T-cell (primary cell): ENCODE measurements at regions not wholly inside any gene's neighbourhood (a gene's known extent, or its start where the extent isn't known, plus 50 kb on each side); places are given as distances from the start of the nearest gene placed in this dataset.

ENCODE experiments used
- ATAC-seq, 4 experiments: fragments of 200-7000 bp in 3 of 4; fragments of 150-1000 bp in 1 of 4; cut with Tn5 transposase; replicated peaks in 1 of 4; 1 replicate in 3 of 4; 2 replicates in 1 of 4; pipeline ENCODE4 v1.10.0; 2021; ENCODE audit warnings: moderate library complexity in 3 of 4, mild to moderate bottlenecking in 2 of 4, moderate number of reproducible peaks in 1 of 4
- CTCF ChIA-PET, 2 donors: fragments of 300-600 bp; sonication (Branson Sonifier 250); formaldehyde crosslinking; loops; one replicate each; lab custom pipeline; 2022; ENCODE audit warnings: antibody characterized with exemption in 2 of 2; lab: Charles Lee
- POLR2A ChIA-PET, 2 donors: fragments of 300-600 bp; sonication (Branson Sonifier 250); formaldehyde crosslinking; loops; one replicate each; lab custom pipeline; 2022; ENCODE audit warnings: antibody characterized with exemption in 2 of 2; lab: Charles Lee
- DNase-seq, 35 experiments: peaks; one replicate each; pipeline versions ENCODE4 v3.0.0 to v3.0.0-alpha.2; 2013 to 2023
- H3K27ac ChIP-seq: one replicate; pipeline ENCODE4 v1.5.1; 2013; ENCODE audit warnings: low read length
- H3K27me3 ChIP-seq, 2 experiments: replicated peaks in 1 of 2; 1 replicate in 1 of 2; 2 replicates in 1 of 2; pipeline versions ENCODE4 v1.6.1 to v1.7.0; 2013; ENCODE audit warnings: low read length in 1 of 2, mixed read lengths in 1 of 2; ENCODE audit not compliant: control insufficient read depth in 2 of 2, insufficient read depth in 2 of 2; ENCODE audit errors: extremely low read depth in 1 of 2
- H3K36me3 ChIP-seq, 2 donors: 1 replicate in 1 of 2; 2 replicates in 1 of 2; pipeline versions ENCODE4 v1.6.1 to v1.7.0; 2013; ENCODE audit warnings: low read length in 1 of 2; ENCODE audit not compliant: control insufficient read depth in 2 of 2, insufficient read depth in 1 of 2; ENCODE audit errors: extremely low read depth in 1 of 2
- H3K4me1 ChIP-seq, 2 experiments: 1 replicate in 1 of 2; 2 replicates in 1 of 2; pipeline versions ENCODE4 v1.6.1 to v1.7.0; 2013; ENCODE audit warnings: low read length in 2 of 2, mixed read lengths in 1 of 2; ENCODE audit not compliant: insufficient read depth in 2 of 2, control insufficient read depth in 1 of 2; ENCODE audit errors: extremely low read depth in 1 of 2
- H3K4me3 ChIP-seq, 2 donors: 1 replicate in 1 of 2; 2 replicates in 1 of 2; pipeline versions ENCODE4 v1.5.1 to v1.7.0; 2013; ENCODE audit warnings: mild to moderate bottlenecking in 2 of 2, low read length in 1 of 2, moderate library complexity in 1 of 2; ENCODE audit not compliant: control insufficient read depth in 1 of 2; ENCODE audit errors: extremely low read depth in 1 of 2
- H3K9me3 ChIP-seq: 2 replicates; pipeline ENCODE4 v1.7.0; 2013
- H3K27ac Mint-ChIP-seq, 2 donors: one replicate each; pipeline ENCODE4 v1.8.0; 2020 to 2021; ENCODE audit warnings: mild to moderate bottlenecking in 2 of 2, mixed read lengths in 2 of 2
- H3K27me3 Mint-ChIP-seq, 2 donors: one replicate each; pipeline ENCODE4 v1.8.0; 2021 to 2022; ENCODE audit warnings: mixed read lengths in 2 of 2
- H3K36me3 Mint-ChIP-seq: one replicate; pipeline ENCODE4 v1.8.0; 2021; ENCODE audit warnings: mixed read lengths
- H3K4me1 Mint-ChIP-seq, 3 donors: one replicate each; pipeline ENCODE4 v1.8.0; 2020 to 2022; ENCODE audit warnings: mixed read lengths in 3 of 3, mild to moderate bottlenecking in 1 of 3
- H3K4me3 Mint-ChIP-seq, 3 donors: one replicate each; pipeline ENCODE4 v1.8.0; 2020 to 2022; ENCODE audit warnings: mild to moderate bottlenecking in 3 of 3, mixed read lengths in 3 of 3, moderate library complexity in 3 of 3
- H3K9me3 Mint-ChIP-seq, 3 donors: one replicate each; pipeline ENCODE4 v1.8.0; 2020 to 2022; ENCODE audit warnings: mixed read lengths in 3 of 3
- WGBS: methylation state at CpG from one replicate; pipeline ENCODE4 v1.1.5; 2013; ENCODE audit warnings: missing lambda C conversion rate; ENCODE audit not compliant: insufficient coverage; 5-methylcytosine and 5-hydroxymethylcytosine counted together

- DNase-seq (no peak), ATAC-seq (no peak)
- CTCF ChIA-PET = no interaction called here
- Mint-ChIP-seq H3K9me3 (no peaks in the 10 kb centered on the region), H3K4me1 (no peaks in the 10 kb centered on the region), H3K4me3 (no peak overlapping the region), H3K36me3 (no peaks in the 10 kb centered on the region), H3K27ac (no peak overlapping the region), H3K27me3 (peaks cover 16 to 17% of the 10 kb centered on the region in 2 donors)
- Histone ChIP-seq H3K36me3 (peaks cover 0 to 3% of the 10 kb centered on the region in 2 donors), H3K4me3 (no peak overlapping the region), H3K27ac (no peak overlapping the region), H3K27me3 (peaks cover 0 to 17% of the 10 kb centered on the region in 2 experiments), H3K9me3 (no peaks in the 10 kb centered on the region), H3K4me1 (no peaks in the 10 kb centered on the region)
- 65% methylated on average over 11 of the region's 13 CpGs for WGBS
- POLR2A ChIA-PET = no interaction called here
Observed at GRCh38 chr20:24723647-24724352, 225.3 kb upstream of the CST7 start.

GRCh38 chr20:24724982-24725533 lies 224.0 kb upstream of the CST7 start:
- DNase-seq (no peak), ATAC-seq (no peak)
- POLR2A ChIA-PET = interaction anchor here in 1 of 2 donors (0.6 kb wide), 1 partner anchor 38 kb away, joined by 8 read pairs; no protein-coding TSS in a partner anchor
- 93% methylated on average over 4 of the region's 5 CpGs for WGBS
- no peaks in the 10 kb centered on the region for H3K9me3 Mint-ChIP-seq
- Histone ChIP-seq H3K36me3 (peaks cover 0 to 3% of the 10 kb centered on the region in 2 donors), H3K4me1 (no peaks in the 10 kb centered on the region), H3K27me3 (peaks cover 0 to 17% of the 10 kb centered on the region in 2 experiments), H3K4me3 (no peak overlapping the region), H3K9me3 (no peaks in the 10 kb centered on the region), H3K27ac (no peak overlapping the region)
- CTCF ChIA-PET = no interaction called here
- H3K36me3 Mint-ChIP-seq = no peaks in the 10 kb centered on the region
- no peaks in the 10 kb centered on the region for H3K4me1 Mint-ChIP-seq
- peaks cover 11 to 15% of the 10 kb centered on the region in 2 donors for H3K27me3 Mint-ChIP-seq
- no peak overlapping the region for H3K4me3 Mint-ChIP-seq
- no peak overlapping the region for H3K27ac Mint-ChIP-seq

DNA sequence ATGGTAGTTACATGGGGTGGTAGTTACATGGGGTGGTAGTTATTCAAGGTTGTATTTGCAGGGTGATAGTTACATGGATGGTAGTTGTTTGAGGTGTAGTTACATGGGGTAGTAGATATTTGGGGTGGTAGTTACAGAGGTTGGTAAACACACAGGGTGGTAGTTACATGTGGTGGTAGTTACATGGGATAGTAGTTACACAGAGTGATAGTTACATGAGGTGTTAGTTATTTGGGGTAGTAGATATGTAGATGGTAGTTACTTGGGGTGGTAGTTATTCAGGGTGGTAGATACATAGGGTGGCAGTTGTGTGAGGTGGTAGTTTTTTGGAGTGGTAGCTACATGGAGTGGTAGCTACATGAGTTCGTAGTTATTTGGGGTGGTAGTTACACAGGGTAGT lies 221.3 kb upstream of the CST7 start:
- H3K27ac Mint-ChIP-seq = no peak overlapping the region
- Histone ChIP-seq H3K27ac (no peak overlapping the region), H3K4me3 (no peak overlapping the region), H3K9me3 (no peaks in the 10 kb centered on the region), H3K4me1 (no peaks in the 10 kb centered on the region), H3K27me3 (peaks cover 0 to 8% of the 10 kb centered on the region in 2 experiments), H3K36me3 (peaks cover 0 to 3% of the 10 kb centered on the region in 2 donors)
- WGBS = 78% methylated on average over 1 of the region's 1 CpG
- no peaks in the 10 kb centered on the region for H3K4me1 Mint-ChIP-seq
- no peaks in the 10 kb centered on the region for H3K36me3 Mint-ChIP-seq
- no peaks in the 10 kb centered on the region for H3K9me3 Mint-ChIP-seq
- H3K27me3 Mint-ChIP-seq = peaks cover 6 to 15% of the 10 kb centered on the region in 2 donors
- no peak overlapping the region for H3K4me3 Mint-ChIP-seq
- ChIA-PET CTCF (no interaction called here), POLR2A (interaction anchor here in 1 of 2 donors (0.6 kb wide), 1 partner anchor 667 kb away, joined by 3 read pairs; no protein-coding TSS in a partner anchor)
- no peak for ATAC-seq
- no peak for DNase-seq

GRCh38 chr20:24729896-24730605 lies 219.0 kb upstream of the CST7 start:
- DNase-seq = no peak
- Histone ChIP-seq H3K27me3 (peaks cover 0 to 2% of the 10 kb centered on the region in 2 experiments), H3K9me3 (no peaks in the 10 kb centered on the region), H3K4me3 (no peak overlapping the region), H3K4me1 (no peaks in the 10 kb centered on the region), H3K27ac (no peak overlapping the region), H3K36me3 (no peaks in the 10 kb centered on the region)
- WGBS = 89% methylated on average over 11 of the region's 17 CpGs
- Mint-ChIP-seq H3K9me3 (no peaks in the 10 kb centered on the region), H3K27ac (no peak overlapping the region), H3K36me3 (no peaks in the 10 kb centered on the region), H3K27me3 (peaks cover 0 to 3% of the 10 kb centered on the region in 2 donors), H3K4me3 (no peak overlapping the region), H3K4me1 (no peaks in the 10 kb centered on the region)
- ATAC-seq = no peak
- ChIA-PET CTCF (no interaction called here), POLR2A (no interaction called here)

GRCh38 chr20:24730750-24731149 lies 218.3 kb upstream of the CST7 start:
- Mint-ChIP-seq H3K4me1 (no peaks in the 10 kb centered on the region), H3K9me3 (no peaks in the 10 kb centered on the region), H3K27ac (no peak overlapping the region), H3K27me3 (no peaks in the 10 kb centered on the region), H3K36me3 (no peaks in the 10 kb centered on the region), H3K4me3 (no peak overlapping the region)
- DNase-seq (no peak), ATAC-seq (no peak)
- POLR2A ChIA-PET = no interaction called here
- Histone ChIP-seq H3K36me3 (no peaks in the 10 kb centered on the region), H3K27me3 (peaks cover 0 to 2% of the 10 kb centered on the region in 2 experiments), H3K9me3 (no peaks in the 10 kb centered on the region), H3K27ac (no peak overlapping the region), H3K4me3 (no peak overlapping the region), H3K4me1 (no peaks in the 10 kb centered on the region)
- CTCF ChIA-PET = no interaction called here
- 93% methylated on average over 3 of the region's 10 CpGs for WGBS

GRCh38 chr20:24731312-24731711 lies 217.8 kb upstream of the CST7 start:
- ChIA-PET POLR2A (no interaction called here), CTCF (no interaction called here)
- no peak for DNase-seq

More at GRCh38 chr20:24731312-24731711, 217.8 kb upstream of the CST7 start:
- no peaks in the 10 kb centered on the region for H3K4me1 ChIP-seq
- Mint-ChIP-seq H3K9me3 (no peaks in the 10 kb centered on the region), H3K4me1 (no peaks in the 10 kb centered on the region), H3K4me3 (no peak overlapping the region), H3K27me3 (no peaks in the 10 kb centered on the region), H3K36me3 (no peaks in the 10 kb centered on the region), H3K27ac (no peak overlapping the region)
- no peak overlapping the region for H3K4me3 ChIP-seq
- no peak overlapping the region for H3K27ac ChIP-seq
- ATAC-seq = no peak
- WGBS = 81% methylated on average over 6 of the region's 10 CpGs
- H3K27me3 ChIP-seq = peaks cover 0 to 2% of the 10 kb centered on the region in 2 experiments
- H3K9me3 ChIP-seq = no peaks in the 10 kb centered on the region
- no peaks in the 10 kb centered on the region for H3K36me3 ChIP-seq
